22Rv1 (cell line): ENCODE measurements at regions not wholly inside any gene's neighbourhood (a gene's known extent, or its start where the extent isn't known, plus 50 kb on each side); places are given as distances from the start of the nearest gene placed in this dataset.

Experiments
- ZFX ChIP-seq: fragments of 450-650 bp; IDR thresholded peaks from 2 replicates; pipeline ENCODE4 v1.6.1; 2017; ENCODE audit warnings: antibody characterized with exemption, borderline replicate concordance
- TF ChIP-seq, protein P1 (sequence below): fragments of 450-650 bp; IDR thresholded peaks from 2 replicates; pipeline ENCODE4 v1.5.1; 2017; ENCODE audit warnings: mild to moderate bottlenecking

DNA sequence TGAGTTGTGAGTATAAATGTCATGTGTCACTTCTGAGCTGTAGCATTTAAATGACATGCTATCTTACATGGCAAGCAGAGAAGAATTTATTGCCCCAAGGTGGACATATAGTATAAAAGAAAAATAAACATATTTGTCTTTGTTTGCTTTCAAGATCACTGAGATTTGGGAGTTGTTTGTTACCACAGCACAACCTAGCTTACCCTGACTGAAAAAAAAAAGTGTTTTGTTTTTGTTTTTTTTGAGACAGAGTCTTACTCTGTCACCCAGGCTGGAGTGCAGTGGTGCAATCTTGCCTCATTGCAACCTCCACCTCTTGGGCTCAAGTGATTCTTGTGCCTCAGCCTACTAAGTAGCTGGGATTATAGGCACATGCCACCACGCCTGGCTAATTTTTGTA, 596.5 kb downstream of the MED13L start:
- TF ChIP-seq, protein P1, sequence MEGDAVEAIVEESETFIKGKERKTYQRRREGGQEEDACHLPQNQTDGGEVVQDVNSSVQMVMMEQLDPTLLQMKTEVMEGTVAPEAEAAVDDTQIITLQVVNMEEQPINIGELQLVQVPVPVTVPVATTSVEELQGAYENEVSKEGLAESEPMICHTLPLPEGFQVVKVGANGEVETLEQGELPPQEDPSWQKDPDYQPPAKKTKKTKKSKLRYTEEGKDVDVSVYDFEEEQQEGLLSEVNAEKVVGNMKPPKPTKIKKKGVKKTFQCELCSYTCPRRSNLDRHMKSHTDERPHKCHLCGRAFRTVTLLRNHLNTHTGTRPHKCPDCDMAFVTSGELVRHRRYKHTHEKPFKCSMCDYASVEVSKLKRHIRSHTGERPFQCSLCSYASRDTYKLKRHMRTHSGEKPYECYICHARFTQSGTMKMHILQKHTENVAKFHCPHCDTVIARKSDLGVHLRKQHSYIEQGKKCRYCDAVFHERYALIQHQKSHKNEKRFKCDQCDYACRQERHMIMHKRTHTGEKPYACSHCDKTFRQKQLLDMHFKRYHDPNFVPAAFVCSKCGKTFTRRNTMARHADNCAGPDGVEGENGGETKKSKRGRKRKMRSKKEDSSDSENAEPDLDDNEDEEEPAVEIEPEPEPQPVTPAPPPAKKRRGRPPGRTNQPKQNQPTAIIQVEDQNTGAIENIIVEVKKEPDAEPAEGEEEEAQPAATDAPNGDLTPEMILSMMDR: no peak
- no peak for TF ChIP-seq ZFX
